ENCODE measurements at regions not wholly inside any gene's neighbourhood (a gene's known extent, or its start where the extent isn't known, plus 50 kb on each side); places are given as distances from the start of the nearest gene placed in this dataset.

DNA sequence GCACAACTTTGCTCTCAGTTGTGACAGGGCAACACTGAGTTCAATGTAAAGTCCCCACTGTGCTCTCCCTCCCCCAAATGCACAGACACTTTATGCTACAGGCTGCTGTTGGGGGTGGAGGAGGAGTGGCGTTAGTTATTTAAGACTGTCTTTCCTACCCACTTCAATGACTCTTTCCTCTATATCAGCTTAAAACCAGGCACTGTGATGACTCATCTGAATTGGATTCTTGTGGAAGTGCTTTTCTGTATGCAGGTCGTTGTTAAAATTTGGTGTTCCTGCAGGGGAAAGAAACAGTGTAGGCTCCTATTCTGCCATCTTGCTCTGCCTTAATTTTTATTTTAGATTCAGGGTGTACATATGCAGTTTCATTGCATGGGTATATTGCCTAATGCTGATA is 1157.2 kb upstream of the ADGRL3 start:
- H3K4me3 ChIP-seq (replicated peaks in 1 of 2; ENCODE audit: low read depth in 2 of 2, low read length in 2 of 2), result no peak overlapping the region
- TF ChIP-seq, protein P1, sequence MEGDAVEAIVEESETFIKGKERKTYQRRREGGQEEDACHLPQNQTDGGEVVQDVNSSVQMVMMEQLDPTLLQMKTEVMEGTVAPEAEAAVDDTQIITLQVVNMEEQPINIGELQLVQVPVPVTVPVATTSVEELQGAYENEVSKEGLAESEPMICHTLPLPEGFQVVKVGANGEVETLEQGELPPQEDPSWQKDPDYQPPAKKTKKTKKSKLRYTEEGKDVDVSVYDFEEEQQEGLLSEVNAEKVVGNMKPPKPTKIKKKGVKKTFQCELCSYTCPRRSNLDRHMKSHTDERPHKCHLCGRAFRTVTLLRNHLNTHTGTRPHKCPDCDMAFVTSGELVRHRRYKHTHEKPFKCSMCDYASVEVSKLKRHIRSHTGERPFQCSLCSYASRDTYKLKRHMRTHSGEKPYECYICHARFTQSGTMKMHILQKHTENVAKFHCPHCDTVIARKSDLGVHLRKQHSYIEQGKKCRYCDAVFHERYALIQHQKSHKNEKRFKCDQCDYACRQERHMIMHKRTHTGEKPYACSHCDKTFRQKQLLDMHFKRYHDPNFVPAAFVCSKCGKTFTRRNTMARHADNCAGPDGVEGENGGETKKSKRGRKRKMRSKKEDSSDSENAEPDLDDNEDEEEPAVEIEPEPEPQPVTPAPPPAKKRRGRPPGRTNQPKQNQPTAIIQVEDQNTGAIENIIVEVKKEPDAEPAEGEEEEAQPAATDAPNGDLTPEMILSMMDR (IDR thresholded peaks at IDR 0.05; ENCODE audit: low read depth, low read length), result no peak
- DNase-seq (ENCODE audit: low read depth in 2 of 2), result no peak

DNA sequence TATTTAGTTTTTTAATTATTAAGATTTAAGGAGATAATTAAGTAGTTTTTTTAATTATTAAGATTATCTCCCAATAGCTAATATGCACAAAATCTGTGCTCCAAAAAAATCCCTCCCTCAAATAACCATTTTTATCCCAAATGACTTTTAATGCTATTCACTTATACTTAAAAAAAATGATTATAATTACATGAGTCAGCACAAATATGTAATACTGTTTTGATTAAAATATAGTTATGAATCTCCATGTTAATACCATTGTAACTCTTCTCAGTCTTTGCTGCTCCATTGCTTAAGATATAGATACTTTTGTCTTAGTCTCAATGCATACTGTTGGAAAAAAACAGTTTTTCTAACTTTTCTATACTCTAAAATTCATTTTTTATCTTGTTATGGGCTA is 1121.1 kb upstream of the ADGRL3 start:
- TF ChIP-seq, protein P1 (IDR thresholded peaks at IDR 0.05; ENCODE audit: low read depth, low read length), result no peak
- DNase-seq (ENCODE audit: low read depth in 2 of 2), result no peak
- H3K4me3 ChIP-seq (replicated peaks in 1 of 2; ENCODE audit: low read depth in 2 of 2, low read length in 2 of 2), result no peak overlapping the region

DNA sequence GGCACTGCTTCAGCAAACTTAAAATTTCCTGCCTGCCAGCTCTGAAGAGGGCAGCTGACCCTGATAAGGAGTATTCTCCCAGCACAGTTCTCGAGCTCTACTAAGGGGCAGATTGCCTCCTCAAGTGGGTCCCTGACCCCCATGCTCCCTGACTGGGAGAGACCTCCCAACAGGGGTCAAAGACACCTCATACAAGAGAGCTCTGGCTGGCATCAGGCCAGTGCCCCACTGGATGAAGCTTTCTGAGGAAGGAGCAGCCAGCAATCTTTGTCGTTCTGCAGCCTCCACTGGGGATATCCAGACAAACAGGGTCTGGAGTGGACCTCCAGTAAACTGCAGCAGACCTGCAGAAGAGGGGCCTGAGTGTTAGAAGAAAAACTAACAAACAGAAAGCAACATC is 1118.3 kb upstream of the ADGRL3 start:
- no peak for DNase-seq (ENCODE audit: low read depth in 2 of 2)
- H3K4me3 ChIP-seq (replicated peaks in 1 of 2; ENCODE audit: low read depth in 2 of 2, low read length in 2 of 2), result no peak overlapping the region
- TF ChIP-seq, protein P1 (IDR thresholded peaks at IDR 0.05; ENCODE audit: low read depth, low read length), result no peak

DNA sequence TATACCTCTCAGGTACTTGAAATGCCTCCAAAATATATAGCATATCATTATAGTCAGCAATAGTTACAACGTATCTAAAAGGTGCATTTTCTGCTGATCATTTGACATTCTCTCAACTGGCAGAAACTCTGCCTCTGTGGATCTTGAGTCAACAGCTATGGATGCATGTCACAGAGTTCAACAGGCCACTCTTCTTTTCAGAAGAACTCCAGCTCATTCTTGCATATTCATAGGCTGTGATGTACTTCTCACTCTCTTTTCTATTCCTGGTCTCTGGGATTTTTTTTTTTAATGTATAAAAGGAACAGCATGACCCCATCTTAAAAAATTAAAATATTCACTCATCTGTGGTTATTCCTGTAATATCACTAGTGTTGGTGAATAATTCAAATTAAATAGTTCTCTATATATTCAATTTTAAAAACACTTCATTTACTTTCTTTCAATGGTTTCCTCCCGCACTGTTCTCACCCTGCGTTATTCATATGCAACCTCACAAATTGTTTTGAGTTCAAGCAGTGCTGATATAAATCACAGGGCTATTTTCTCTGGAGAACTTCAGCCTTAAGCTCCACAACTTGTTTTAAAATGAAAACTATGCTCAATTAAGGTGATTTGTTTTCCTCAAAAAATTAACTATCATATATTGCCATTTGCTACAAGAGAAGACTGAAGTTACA is 1111.2 kb upstream of the ADGRL3 start:
- no peak for DNase-seq (ENCODE audit: low read depth in 2 of 2)
- H3K4me3 ChIP-seq (replicated peaks in 1 of 2; ENCODE audit: low read depth in 2 of 2, low read length in 2 of 2), result no peak overlapping the region
- TF ChIP-seq, protein P1 (IDR thresholded peaks at IDR 0.05; ENCODE audit: low read depth, low read length), result no peak

DNA sequence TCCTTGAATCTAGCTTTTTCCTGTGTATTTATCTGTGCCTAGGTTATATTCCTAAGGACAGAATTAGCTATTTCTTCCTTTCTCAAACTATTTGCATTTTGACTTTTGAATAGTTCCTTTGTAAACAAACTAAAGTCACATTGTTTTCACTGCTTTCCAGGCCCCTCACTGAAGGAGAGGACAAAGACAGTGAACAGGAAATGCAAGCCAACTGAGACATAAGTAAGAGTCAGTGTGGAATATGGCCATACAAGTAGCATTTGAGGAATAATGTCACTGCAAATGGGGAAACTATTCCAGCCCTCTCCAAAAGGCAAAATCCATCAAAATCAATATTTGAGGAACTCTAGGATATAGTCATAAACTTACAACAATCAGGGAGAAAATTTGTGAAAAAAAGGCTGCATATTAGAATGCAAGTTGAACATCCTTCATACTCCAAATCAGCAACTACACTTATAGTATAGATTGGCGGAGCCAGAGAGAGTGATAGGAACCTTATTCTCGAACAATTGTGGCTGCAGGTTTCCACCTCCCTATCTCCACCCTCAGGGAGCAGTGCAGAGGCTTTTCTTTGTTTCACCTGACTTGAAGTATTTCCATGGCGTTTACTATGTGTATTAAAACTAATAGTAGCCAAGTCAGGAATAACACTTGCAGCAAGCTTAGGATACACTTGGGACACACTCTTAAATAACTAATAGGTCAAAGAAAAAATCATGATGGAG is 1110.4 kb upstream of the ADGRL3 start:
- TF ChIP-seq, protein P1 (IDR thresholded peaks at IDR 0.05; ENCODE audit: low read depth, low read length), result no peak
- no peak for DNase-seq (ENCODE audit: low read depth in 2 of 2)
- no peak overlapping the region for H3K4me3 ChIP-seq (replicated peaks in 1 of 2; ENCODE audit: low read depth in 2 of 2, low read length in 2 of 2)

DNA sequence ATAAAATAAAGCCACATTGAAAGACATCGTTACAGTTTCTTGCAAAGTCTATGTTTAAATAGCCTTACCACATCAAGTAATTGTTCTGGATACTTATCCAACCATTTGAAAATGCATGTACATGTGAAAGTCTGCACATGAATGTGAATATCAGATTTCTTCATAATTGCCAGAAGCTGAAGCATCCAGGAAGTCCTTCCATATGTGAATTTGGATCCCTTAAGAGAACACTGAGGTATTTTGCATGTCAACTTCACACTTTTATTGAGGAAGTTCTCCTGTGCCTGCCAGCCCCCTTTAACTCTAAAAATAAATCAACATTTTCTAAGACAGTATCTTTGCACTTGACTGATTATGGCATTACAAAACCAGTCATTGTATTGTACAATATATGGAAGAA is 1103.5 kb upstream of the ADGRL3 start:
- TF ChIP-seq, protein P1 (IDR thresholded peaks at IDR 0.05; ENCODE audit: low read depth, low read length), result no peak
- DNase-seq (ENCODE audit: low read depth in 2 of 2), result no peak
- no peak overlapping the region for H3K4me3 ChIP-seq (replicated peaks in 1 of 2; ENCODE audit: low read depth in 2 of 2, low read length in 2 of 2)
